GM19239 (cell line): ENCODE measurements at regions not wholly inside any gene's neighbourhood (a gene's known extent, or its start where the extent isn't known, plus 50 kb on each side); places are given as distances from the start of the nearest gene placed in this dataset.

ENCODE experiments used
- DNase-seq: peaks from one replicate; pipeline ENCODE4 v3.0.0; 2011; ENCODE audit warnings: low spot score; ENCODE audit not compliant: insufficient read length
- FAIRE-seq: peaks from 2 replicates; lab custom pipeline; 2011; peaks lifted over from hg19 to GRCh38; lab: Jason Lieb, UNC

- DNase-seq (no peak), FAIRE-seq (no peak)
These were observed 260.7 kb downstream of the MN1 start for GRCh38 chr22:27540656-27541396.

GRCh38 chr22:27541836-27542235 is 259.7 kb downstream of the MN1 start:
- FAIRE-seq = no peak

GRCh38 chr22:27542602-27543001 is 259.0 kb downstream of the MN1 start:
- no peak for FAIRE-seq
- DNase-seq = no peak

More at GRCh38 chr22:27541836-27542235, 259.7 kb downstream of the MN1 start:
- DNase-seq = no peak

GRCh38 chr22:27543460-27543859 is 258.1 kb downstream of the MN1 start:
- no peak for DNase-seq
- no peak for FAIRE-seq

GRCh38 chr22:27545085-27545484 is 256.5 kb downstream of the MN1 start:
- FAIRE-seq (no peak), DNase-seq (no peak)

- FAIRE-seq (no peak), DNase-seq (no peak)
These were observed 255.2 kb downstream of the MN1 start for GRCh38 chr22:27546157-27546935.

- FAIRE-seq (no peak), DNase-seq (no peak)
These were observed 250.2 kb downstream of the MN1 start for GRCh38 chr22:27551402-27551801.

GRCh38 chr22:27552176-27552575 is 249.4 kb downstream of the MN1 start:
- FAIRE-seq (no peak), DNase-seq (no peak)

- FAIRE-seq = no peak
- DNase-seq = no peak
These were observed 248.7 kb downstream of the MN1 start for GRCh38 chr22:27552863-27553262.

- DNase-seq = no peak
- FAIRE-seq = no peak
These were observed 247.3 kb downstream of the MN1 start for GRCh38 chr22:27554106-27554811.

- FAIRE-seq (no peak), DNase-seq (no peak)
These were observed 246.6 kb downstream of the MN1 start for GRCh38 chr22:27554841-27555456.

GRCh38 chr22:27556371-27556770 is 245.2 kb downstream of the MN1 start:
- FAIRE-seq (no peak), DNase-seq (no peak)

GRCh38 chr22:27557286-27558008 is 244.1 kb downstream of the MN1 start:
- no peak for FAIRE-seq
- no peak for DNase-seq

- no peak for DNase-seq
- no peak for FAIRE-seq
These were observed 242.7 kb downstream of the MN1 start for GRCh38 chr22:27558658-27559371.

- DNase-seq (no peak), FAIRE-seq (no peak)
These were observed 240.8 kb downstream of the MN1 start for GRCh38 chr22:27560781-27561180.

GRCh38 chr22:27561286-27561904 is 240.2 kb downstream of the MN1 start:
- FAIRE-seq (no peak), DNase-seq (no peak)

- no peak for DNase-seq
- FAIRE-seq = no peak
These were observed 236.8 kb downstream of the MN1 start for GRCh38 chr22:27564806-27565205.

GRCh38 chr22:27566602-27567001 is 235.0 kb downstream of the MN1 start:
- DNase-seq = no peak
- no peak for FAIRE-seq

GRCh38 chr22:27568265-27568664 is 233.3 kb downstream of the MN1 start:
- FAIRE-seq = no peak
- DNase-seq = no peak
